ENCODE measurements at regions not wholly inside any gene's neighbourhood (a gene's known extent, or its start where the extent isn't known, plus 50 kb on each side); places are given as distances from the start of the nearest gene placed in this dataset.
A peak's percentile ranks its signal among the peaks of the same experiment; 100 is the strongest.
"Not testable (repeated sequence)": the region's sequence is repeated elsewhere in the genome, so short reads cannot be mapped to it uniquely, and the experiment has no call there.

DNA sequence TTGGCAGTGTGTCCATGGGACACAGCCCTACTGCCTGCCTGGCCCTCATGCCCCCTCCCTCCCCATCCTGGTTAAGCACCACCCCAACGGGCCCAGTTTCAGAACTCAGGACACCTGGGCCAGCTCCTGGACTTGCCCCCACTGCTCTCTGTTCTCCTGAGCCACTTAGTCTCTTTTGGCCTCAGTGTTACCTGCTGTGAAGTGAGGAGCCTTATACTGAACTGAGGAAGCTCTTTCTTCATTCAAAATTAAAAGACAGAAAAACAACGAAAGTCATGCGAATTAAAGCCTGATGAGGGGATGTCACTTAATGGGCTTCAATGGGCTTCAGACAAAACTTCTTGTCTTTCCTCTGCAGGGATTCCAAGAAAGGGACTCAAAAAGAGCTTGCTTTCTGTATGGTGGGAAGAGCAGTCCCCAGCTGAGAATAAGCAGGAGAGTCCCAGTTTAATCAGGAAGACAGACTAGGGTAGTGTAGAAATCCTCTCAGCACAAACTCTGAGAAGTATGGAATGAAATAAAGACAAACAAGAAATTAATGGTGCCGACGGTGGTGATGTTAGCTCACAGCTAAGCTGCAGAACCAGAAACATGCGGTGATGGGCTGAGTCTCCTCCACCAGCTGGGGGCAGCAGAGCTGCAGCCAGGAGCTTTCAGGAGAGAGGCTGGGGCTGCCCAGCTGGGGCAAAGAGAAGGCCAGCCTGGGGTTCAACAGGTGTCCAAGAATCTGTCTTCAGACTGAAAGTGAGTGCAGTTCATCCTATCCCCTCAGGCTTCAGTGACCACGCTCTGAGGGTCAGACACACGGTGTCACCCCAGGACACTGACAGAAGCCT lies 101.0 kb downstream of the GGTLC2 start:
- DNase-seq, result peak; percentile 49

DNA sequence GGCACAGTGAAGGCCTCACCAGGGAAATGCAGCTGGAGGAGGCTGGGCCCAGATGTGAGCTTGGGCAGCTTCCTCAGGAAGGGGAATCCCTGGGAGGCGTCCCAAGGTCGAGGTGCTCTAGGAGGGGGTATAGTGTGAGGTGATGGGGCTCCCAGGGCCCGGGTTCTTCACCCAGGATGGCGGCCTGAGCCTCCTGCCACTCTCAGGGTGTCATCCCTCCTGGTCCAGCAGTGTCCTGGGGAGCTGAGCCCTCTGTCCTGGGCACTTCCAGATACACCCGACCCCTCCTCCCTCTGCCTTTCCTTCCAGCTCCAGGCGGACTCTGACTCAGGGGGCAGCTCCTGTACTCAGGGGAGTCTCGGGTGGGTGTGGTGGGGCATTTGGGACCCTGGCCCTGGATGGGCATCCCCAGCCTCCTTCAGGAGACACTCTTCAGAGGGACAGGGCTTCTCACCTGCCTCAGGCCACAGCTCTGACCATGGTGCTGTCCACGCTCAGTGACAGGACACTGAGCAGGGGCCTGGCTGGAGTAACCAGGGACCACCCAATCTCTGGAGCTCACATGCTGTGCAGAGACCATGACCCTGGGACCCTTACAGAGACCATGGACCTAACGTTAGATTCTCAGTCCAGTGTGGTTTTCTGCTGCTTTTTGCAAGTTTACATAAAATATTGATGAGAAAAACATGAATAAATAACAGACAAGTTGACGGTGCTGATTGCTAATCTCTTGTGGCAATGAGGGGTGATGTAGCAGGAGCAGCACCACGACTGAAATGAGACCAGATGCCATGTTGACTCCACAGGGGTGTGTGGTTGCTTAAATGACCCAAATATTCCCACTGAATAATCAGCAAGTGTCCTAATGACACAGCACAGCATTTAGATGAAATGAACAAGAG lies 101.9 kb downstream of the GGTLC2 start:
- no peak for DNase-seq

DNA sequence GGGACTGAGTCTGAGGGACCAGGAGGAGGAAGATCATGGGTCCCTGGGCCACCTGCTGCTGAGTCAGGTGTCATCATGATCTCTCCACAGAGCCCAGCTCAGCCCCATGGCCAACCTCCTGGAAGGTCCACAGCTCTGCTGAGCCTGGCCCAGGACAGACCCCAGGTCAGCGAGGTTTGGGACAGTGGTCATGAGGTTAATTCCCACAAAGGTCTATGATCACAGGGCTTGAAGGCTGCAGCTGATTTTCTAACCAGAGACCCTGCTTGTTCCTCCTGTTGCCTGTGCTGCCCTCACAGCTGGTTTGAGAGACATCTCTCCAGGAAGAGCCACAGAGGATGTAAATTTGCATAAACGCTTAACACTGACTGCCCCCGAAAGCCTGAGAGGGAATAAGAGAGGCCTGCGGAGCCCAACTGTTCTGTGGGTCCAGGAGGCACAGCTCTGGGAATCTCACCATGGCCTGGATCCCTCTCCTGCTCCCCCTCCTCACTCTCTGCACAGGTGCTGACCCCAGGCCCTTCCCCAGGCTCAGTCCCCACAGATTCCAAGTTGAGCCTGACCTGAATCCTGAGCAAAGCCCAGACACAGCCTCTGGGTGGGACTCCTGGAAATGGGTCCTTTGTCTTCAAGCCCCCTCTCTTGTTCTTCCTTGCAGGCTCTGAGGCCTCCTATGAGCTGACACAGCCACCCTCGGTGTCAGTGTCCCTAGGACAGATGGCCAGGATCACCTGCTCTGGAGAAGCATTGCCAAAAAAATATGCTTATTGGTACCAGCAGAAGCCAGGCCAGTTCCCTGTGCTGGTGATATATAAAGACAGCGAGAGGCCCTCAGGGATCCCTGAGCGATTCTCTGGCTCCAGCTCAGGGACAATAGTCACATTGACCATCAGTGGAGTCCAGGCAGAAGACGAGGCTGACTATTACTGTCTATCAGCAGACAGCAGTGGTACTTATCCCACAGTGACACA lies 102.8 kb downstream of the GGTLC2 start:
- no peak for DNase-seq

DNA sequence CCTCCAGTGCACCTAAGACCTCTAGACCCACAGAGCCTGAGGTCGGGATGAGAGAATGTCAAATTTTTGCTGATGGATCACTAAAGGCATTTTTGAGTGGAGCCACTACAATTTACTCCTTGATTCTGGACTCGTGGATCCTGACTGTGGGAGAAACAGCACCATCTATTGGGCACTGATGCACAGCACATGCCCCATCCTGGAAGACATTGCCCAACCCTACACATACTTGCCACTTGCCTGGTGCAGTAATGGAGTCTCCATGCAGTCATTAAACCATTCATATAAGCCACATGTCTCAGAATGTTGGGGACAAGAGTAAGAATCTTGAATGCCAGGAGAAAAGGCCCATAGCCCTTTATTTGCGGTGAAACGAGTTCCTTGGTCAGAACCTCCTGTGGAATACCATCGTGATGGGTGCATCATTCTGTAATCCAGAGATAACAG lies 103.9 kb downstream of the GGTLC2 start:
- DNase-seq, result peak; percentile 54

DNA sequence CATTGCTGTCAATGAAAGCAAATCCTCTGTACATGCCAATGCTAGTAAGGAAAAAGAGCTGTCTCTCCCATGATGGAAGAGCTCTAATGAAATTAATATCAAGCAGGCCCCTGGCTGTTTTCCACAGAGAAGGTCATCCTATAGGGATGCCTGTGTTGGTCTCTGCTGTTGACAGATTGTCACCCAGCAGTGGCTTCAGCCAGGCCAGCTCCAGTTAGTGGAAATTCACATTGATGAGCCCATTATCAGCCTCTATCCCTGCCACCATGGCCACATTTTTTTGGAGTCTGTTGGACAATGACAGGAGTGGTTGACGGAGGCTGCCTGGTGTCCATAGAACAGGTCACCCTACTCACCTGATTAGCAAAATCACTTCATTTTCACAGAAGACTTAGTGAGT lies 104.3 kb downstream of the GGTLC2 start:
- DNase-seq, result no peak

DNA sequence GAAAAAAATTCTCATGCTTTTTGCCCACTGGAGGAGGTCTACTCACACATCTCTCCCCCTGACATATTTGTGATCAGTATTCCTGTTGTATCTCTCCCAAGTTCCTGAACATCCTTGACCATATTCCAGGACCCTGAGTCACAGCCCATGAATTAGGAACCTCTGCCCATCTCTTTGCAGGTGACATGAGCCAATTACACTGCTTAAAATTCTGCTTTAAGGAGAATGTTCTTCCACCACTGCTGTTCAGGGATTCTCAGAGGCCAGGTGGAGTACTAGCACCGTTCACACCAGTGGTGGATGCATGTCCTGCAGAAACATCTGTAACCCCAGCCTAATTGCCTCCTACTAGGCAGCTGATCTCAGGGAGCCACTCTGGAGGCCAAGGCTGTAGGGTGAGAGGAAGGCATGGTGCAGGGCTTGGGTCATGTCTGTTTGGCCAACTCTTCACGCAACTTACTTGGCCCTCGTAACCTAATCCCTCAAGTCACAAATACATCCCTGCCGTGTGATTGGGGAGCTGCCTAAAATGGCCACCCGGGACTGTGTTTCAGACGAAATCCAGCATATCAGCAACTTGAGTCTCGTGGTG lies 104.8 kb downstream of the GGTLC2 start:
- DNase-seq, result no peak

DNA sequence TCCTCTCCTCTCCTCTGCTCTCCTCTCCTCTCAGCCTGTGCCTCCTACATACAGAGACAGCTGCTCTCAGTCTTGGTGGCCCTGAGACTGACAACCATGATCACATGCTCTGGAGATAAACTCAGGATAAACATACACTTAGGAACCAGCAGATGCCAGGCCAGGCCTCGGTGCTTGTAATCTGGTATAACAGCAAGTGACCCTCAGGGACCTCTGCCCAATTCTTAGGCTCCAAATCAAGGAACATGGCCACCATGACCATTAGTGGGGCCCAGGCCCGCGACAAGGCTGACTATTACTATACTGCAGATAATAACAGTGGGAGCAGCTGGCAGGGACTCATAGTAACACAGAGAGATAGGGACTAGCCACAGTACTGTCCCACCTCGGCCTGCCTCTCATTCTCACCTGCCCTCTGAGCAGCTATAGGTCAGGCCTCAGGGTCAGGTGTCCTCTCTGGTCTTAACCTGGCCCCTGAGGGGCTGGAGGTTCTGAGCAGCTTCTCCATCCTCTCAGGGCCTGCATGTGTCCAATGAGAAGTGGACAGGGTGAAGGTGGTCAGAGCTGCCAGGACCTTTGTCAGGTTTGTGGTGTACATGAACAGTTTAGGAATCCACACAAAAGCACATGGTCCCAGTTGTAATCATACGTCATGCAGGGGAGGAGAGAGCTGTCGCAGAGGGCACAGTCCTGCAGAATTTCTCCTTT lies 106.1 kb downstream of the GGTLC2 start:
- DNase-seq, result no peak

DNA sequence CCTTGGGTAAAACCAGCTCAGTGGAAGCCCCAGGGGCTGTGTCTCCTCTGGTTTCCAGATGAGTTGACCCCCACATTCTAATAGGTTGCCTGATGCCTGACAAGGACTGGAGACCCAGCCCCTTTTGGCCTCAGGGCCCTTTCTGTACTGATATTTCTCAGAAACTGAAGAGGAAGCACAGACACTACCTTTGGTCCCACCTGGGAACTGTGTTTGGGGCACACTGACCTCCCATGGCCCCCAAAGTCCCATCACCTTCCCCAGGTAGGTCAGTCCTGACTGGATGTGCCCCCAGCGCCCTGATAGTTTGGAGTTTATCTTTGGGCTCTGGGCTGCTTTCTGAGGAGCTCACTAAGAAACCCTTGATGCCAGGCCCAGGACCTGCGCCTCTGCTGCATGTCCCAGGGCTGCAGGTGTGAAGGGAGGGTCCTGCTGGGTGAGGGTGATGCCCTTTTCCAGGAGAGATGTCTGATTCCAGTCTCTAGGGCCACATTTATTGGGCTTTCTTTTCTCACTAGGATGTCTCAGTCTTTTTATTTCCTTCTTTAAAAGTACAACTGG lies 106.7 kb downstream of the GGTLC2 start:
- no peak for DNase-seq

DNA sequence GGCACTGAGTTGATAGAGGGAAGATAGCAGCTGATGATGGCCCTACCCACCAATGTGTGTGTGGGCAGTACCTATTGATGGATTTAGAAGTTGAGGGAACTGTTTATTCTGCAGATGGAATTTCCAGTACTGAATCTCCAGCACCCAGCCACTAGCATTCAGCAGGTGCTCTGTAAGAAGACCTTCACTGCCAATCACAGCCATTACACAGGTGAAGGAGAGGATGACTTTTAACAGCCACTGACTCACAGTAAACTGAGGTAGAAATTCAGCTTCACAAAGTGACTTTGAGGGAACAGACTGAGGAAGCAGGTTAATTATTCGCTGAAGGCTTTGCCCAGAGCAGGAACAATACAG lies 107.8 kb downstream of the GGTLC2 start:
- DNase-seq, result no peak

DNA sequence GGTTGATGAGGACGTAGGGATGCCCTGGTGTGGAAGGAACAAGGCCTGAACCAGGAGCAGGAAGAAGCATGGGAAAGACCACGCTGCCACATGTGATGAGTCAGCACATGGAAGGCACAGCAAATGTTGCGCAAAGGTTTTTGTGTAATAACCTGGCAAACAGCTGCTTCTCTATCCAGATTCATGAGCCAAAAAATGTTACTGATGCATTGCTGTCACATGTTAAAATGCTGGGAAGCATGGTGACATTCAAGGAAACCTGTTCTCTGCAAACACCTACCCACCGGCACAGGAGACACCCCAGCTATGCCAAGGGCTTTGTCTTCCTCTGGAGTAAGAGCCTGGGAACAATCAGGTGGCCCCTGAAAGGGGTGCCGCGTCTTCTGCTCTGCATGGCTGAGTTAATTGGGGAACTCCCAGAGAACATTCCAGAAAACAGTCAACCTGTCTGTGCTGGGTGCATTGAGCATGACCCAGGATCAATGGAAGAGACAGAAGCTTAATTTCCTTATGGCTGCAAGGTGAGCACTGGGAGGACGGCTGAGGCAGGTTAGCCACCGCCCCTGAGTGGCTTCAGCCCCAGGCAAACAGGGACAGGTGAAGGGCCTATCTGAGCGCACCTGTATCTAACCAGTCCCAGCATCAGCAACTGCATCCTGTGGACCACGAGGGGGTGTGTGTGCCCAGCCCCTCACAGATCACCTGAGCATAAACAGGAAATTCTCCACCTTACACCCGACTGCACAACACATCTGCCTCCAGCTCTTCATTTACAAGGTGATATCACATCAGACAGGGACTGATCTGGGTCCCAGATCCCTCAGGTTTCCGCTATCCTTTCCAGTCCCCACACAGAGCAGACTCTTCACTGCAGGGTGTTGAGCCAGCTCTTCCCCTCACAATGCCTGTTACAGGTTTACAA lies 108.4 kb downstream of the GGTLC2 start:
- peak; percentile 56 for DNase-seq

DNA sequence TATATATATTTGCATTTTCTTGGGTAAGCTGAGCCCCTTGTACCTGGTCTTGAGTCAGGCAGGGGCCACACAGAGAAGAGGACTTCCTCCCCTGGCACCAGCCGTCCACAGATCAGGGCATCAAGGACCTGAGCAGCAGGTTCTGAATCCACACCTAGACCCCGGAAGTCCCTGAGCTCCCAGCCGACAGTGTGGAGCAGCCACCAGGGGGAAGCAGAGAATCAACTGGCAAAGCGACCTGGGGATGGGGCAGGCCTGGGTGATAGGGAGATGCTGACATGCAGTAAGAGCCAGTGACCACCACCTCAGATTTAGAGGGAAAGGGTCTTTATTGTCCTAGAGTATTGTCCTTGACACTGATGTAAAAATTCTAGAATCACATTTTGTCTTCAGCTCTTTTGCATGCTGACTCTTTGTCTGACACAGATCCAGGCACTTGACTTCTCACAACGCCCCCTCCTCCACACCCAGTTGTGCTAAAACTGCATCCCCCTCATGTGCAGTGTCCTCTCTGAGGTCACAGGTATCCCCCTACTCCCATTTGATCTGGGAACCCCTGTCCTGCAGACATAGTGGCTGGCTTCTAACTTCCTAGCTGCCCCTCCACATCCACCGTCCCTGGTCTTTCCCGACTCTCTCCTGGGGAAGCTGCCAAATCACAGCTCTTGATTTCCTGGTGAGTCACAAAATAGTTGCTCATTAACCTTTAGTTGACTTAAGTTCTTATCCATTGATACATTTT lies 109.3 kb downstream of the GGTLC2 start:
- peak; percentile 82 for DNase-seq

DNA sequence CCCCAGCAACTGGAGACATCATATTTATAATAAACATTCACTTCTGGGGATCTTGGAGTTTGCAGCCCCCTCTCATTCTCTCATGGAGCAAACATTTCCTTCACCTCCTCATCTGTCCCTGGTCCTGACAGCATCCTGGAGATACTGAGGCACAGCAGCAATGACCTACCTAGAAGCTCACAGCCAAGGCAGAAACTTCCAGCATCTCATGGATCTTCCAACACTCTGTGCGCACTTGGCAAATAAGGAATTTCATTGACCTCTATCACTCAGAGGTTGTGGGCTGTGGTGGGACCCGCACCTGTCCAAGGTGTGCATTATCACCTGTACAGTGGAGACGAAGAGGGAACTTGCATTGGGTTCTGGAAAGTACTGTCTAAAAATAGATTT lies 109.8 kb downstream of the GGTLC2 start:
- no peak for DNase-seq

DNA sequence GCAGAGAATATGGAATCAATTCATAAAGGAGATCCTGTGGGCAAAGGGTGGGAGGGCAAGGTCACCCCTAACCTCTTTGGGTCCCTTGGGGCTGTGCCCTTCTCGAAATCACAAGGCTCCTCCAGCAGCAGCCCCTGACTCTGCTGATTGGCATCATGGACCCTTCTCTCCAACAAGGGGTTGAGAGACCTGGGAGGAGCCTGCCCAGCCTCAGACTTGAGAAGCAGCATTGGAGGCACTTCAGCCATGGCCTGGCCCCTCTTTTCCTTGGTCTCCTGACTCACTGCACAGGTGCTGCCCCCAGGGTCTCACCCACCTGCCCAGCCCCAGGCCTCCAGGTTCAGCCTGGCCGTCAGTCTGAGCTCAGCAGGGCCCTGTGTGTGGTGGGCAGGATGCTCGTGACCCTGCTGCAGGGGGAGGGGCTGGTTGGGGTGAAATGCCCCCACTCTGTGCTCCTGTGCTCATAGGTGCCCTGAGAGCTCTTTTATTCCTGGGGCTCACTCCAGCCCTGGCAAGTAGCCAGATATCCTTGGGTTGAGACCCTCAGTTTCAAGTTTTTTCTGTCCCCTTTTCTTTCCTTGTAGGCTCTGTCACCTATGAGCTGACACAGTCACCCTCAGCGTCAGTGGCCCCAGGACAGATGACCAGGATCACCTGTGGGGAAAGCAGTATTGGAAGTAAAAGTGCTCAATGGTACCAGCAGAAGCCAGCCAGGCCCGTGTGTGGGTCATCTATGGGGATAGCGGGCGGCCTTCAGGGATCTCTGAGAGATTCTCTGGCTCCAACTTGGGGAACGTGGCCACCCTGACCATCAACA lies 110.8 kb downstream of the GGTLC2 start:
- DNase-seq, result no peak

DNA sequence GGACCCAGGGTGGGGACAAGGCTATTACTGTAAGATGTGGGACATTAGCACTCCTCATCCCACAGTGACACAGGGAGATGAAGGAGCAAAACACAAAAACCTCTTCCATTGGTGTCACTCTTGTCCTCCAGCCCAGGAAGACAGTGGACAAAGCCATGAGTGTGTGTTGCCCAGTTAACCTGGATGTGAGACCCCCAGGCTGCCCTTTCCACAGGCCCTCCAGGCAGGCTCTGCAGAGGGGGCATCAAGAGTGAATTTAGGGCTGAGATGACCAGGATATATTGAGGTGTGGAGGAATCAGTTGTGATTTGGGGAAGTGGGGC lies 111.3 kb downstream of the GGTLC2 start:
- no peak for DNase-seq

DNA sequence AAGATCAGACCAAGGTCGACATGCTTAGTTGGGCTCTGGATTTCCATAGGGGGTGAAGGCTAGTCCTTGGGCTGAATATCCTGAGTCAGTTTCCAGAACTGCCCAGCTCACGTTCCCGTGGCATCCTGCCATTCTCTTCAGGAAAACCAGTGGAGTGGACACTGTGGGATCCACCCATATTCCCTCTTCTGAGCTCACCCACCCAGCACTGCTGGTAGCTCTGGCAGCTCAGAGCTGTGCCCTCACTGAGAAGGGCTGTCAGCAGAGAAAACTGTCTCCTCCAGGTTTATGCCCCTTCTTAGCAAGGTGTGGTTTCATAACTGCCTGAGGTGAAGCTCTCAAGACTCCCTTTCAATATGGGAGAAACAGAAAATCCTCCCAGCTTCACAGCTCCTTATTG lies 111.7 kb downstream of the GGTLC2 start:
- no peak for DNase-seq

DNA sequence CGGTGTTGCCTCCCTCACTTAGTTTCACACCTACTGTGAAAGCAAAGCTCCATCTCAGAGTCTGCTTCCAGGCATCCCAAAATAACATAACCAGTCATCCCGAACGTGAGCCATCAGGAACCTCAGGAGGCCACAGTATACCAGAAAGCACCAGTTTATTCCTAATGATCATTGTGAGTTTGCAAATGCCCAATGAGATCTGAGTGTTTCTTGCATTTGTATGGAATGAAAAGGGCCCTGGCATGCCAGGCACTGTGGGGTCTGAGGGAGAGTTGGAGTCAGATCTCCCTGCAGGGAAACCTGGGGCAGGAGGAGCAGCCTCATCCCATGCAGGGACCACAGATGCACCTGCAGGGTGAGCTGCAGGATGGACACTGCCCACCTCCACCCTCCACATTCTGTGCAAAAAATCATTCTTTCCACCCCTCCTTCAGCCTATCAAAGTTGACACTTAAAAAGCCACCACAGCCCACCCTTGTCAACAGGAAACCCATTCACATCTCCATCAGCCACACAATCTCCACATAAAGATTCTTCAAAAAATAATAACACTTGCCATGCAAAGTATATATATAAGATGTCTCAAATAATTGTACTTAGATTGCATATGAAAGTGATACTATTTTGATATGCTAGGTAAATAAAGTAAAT lies 112.3 kb downstream of the GGTLC2 start:
- DNase-seq, result peak; percentile 37

DNA sequence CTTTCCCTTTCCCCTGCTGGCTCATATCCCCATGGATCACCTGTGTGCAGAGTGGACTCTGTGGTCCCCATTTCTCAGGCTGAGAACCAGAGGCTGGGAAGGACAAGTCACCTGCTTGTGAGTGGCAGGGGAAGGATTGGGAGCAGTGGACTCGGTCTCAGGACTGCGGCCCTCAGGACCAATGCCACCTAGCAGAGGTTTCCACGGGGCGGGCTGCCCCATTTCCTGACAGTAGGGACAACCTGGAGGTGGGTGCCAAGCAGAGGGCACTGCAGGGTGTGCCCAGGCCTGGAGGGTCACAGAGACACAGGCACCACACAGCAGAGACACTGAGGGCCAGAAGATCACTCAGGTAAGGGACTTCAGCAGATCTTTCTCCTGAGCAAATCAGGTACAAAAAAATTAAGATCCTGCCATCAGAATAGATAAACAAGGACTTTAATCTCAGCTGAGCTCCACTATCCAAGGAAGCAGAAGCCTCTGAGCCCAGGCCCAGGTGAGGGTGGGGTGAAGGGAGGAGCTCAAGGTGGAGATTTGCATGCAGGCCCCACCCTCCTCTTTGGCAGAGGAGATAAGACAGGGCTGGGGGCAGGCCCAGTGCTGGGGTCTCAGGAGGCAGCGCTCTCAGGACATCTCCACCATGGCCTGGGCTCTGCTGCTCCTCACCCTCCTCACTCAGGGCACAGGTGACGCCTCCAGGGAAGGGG lies 113.8 kb downstream of the GGTLC2 start:
- DNase-seq, result not testable (repeated sequence)

DNA sequence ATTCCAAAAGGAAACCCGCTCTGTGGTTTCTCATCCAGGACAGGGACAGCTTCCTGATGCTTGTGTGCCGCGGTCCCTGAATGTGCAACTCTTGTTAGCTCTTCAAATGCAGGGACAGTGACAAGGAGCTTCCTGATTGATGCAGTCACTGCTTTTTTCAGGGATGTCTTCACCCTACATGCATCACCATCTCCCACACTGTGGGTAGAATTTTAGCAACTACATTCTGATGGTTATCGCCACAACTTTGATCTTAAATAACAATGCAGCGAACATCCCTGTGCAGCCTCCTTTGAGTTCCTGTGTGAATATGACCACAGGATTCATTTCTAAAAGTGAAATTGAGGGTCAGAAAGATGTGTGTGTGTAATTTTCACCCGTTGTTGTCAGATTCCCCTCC lies 115.0 kb downstream of the GGTLC2 start:
- DNase-seq, result peak; percentile 24
